ENCODE measurements at regions not wholly inside any gene's neighbourhood (a gene's known extent, or its start where the extent isn't known, plus 50 kb on each side); places are given as distances from the start of the nearest gene placed in this dataset.
A peak's percentile ranks its signal among the peaks of the same experiment; 100 is the strongest.

- Histone ChIP-seq H3K79me2 (ENCODE audit: low read depth) (no peaks in the 10 kb centered on the region), H3K27ac (no peak overlapping the region), H3K36me3 (no peaks in the 10 kb centered on the region), H3K4me1 (peaks cover 13% of the 10 kb centered on the region), H3K9me3 (ENCODE audit: low read depth) (no peaks in the 10 kb centered on the region), H2AFZ (replicated peaks) (peak overlapping the region; percentile 40), H3F3A (ENCODE audit: low read depth) (no peaks in the 10 kb centered on the region), H3K9ac (no peak overlapping the region), H3K27me3 (no peaks in the 10 kb centered on the region), H3K4me3 (no peak overlapping the region), H3K4me2 (no peak overlapping the region), H4K20me1 (ENCODE audit: low read depth) (no peaks in the 10 kb centered on the region)
- Mint-ChIP-seq H3K36me3 (no peaks in the 10 kb centered on the region), H3K27ac (no peak overlapping the region), H3K4me3 (no peak overlapping the region), H3K9me3 (no peaks in the 10 kb centered on the region), H3K27me3 (ENCODE audit: insufficient read depth, low read depth) (no peaks in the 10 kb centered on the region), H3K4me1 (peaks cover 3% of the 10 kb centered on the region)
- no peak for TF ChIP-seq EZH2 (IDR thresholded peaks at IDR 0.05)
- no peak for TF ChIP-seq EZH2phosphoT487 (IDR thresholded peaks at IDR 0.05)
- TF ChIP-seq CTCF (IDR thresholded peaks at IDR 0.05) = no peak
- DNase-seq (ENCODE audit: low spot score) = no peak
Measured at GRCh38 chr1:82978461-82979324, 1020.2 kb downstream of the TTLL7 start.

DNA sequence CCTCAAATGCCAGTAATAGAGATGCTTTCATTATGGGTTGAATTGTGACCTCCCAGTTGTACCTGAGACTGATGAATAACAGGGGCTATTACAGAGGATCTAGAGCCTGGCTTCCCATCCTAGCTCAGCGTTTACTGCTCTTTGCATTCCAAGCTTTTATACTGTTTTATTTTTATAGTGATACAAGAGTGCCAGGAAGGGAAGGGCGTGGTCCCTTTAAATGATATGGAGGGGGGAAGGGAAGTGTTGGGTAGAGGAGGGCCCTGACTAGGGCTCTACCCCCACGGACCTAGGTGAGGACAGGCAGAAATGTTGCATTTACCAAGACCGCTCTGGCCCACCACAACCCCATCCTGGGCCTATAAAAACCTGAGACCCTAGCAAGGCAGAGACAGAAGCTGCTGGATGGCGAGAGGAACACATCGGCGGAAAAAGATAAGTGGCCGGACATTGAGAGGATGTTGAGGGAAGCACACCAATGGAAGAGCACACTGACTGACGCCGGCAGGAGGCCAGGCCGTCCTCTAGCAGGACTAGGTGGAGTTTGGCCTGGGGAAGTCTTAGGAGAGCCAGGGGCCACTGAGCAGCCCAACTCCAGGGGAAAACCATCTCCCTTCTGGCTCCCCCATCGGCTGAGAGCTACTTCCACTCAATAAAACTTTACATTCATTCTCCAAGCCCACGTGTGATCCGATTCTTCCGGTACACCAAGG lies 1025.9 kb downstream of the TTLL7 start:
- no peaks in the 10 kb centered on the region for H3K27me3 ChIP-seq
- H3K4me1 Mint-ChIP-seq = no peaks in the 10 kb centered on the region
- H3K4me1 ChIP-seq = no peaks in the 10 kb centered on the region
- H3K27me3 Mint-ChIP-seq (ENCODE audit: insufficient read depth, low read depth) = no peaks in the 10 kb centered on the region
- H3K27ac Mint-ChIP-seq = no peak overlapping the region
- no peaks in the 10 kb centered on the region for H3K79me2 ChIP-seq (ENCODE audit: low read depth)
- no peaks in the 10 kb centered on the region for H3K9me3 Mint-ChIP-seq
- no peaks in the 10 kb centered on the region for H3K9me3 ChIP-seq (ENCODE audit: low read depth)
- no peak for DNase-seq (ENCODE audit: low spot score)
- H3K36me3 Mint-ChIP-seq = no peaks in the 10 kb centered on the region
- H2AFZ ChIP-seq (replicated peaks) = no peak overlapping the region
- H4K20me1 ChIP-seq (ENCODE audit: low read depth) = no peaks in the 10 kb centered on the region
- no peaks in the 10 kb centered on the region for H3F3A ChIP-seq (ENCODE audit: low read depth)
- TF ChIP-seq CTCF (IDR thresholded peaks at IDR 0.05) (no peak), EZH2 (IDR thresholded peaks at IDR 0.05) (no peak), EZH2phosphoT487 (IDR thresholded peaks at IDR 0.05) (no peak)
- no peak overlapping the region for H3K27ac ChIP-seq
- no peak overlapping the region for H3K9ac ChIP-seq
- H3K36me3 ChIP-seq = no peaks in the 10 kb centered on the region
- no peak overlapping the region for H3K4me3 ChIP-seq
- H3K4me2 ChIP-seq = no peak overlapping the region
- H3K4me3 Mint-ChIP-seq = no peak overlapping the region

GRCh38 chr1:82969340-82969739 lies 1029.6 kb downstream of the TTLL7 start:
- Histone ChIP-seq H3K27me3 (no peaks in the 10 kb centered on the region), H3K9ac (no peak overlapping the region), H4K20me1 (ENCODE audit: low read depth) (no peaks in the 10 kb centered on the region), H3K27ac (no peak overlapping the region), H3K9me3 (ENCODE audit: low read depth) (no peaks in the 10 kb centered on the region), H3K4me1 (no peaks in the 10 kb centered on the region), H3F3A (ENCODE audit: low read depth) (no peaks in the 10 kb centered on the region), H3K4me3 (no peak overlapping the region), H3K4me2 (no peak overlapping the region), H2AFZ (replicated peaks) (no peak overlapping the region), H3K36me3 (no peaks in the 10 kb centered on the region), H3K79me2 (ENCODE audit: low read depth) (no peaks in the 10 kb centered on the region)
- Mint-ChIP-seq H3K36me3 (no peaks in the 10 kb centered on the region), H3K9me3 (no peaks in the 10 kb centered on the region), H3K27me3 (ENCODE audit: insufficient read depth, low read depth) (no peaks in the 10 kb centered on the region), H3K4me1 (no peaks in the 10 kb centered on the region), H3K4me3 (no peak overlapping the region), H3K27ac (no peak overlapping the region)
- no peak for TF ChIP-seq EZH2phosphoT487 (IDR thresholded peaks at IDR 0.05)
- TF ChIP-seq EZH2 (IDR thresholded peaks at IDR 0.05) = no peak
- no peak for TF ChIP-seq CTCF (IDR thresholded peaks at IDR 0.05)
- DNase-seq (ENCODE audit: low spot score) = no peak
